Heart left ventricle (tissue), 13 donors: ENCODE measurements at regions not wholly inside any gene's neighbourhood (a gene's known extent, or its start where the extent isn't known, plus 50 kb on each side); places are given as distances from the start of the nearest gene placed in this dataset.

Source experiments
- CTCF ChIP-seq, 12 donors: fragments of 200-600 bp; sonication (generic) in 4 of 12; IDR thresholded peaks; one replicate each; pipeline versions ENCODE4 v1.5.0 to v1.8.0; 2018 to 2022; ENCODE audit warnings: antibody characterized with exemption in 12 of 12, mild to moderate bottlenecking in 5 of 12
- POLR2A ChIP-seq, 2 donors: fragments of 450-650 bp; IDR thresholded peaks; one replicate each; pipeline ENCODE4 v1.6.1; 2017; ENCODE audit warnings: antibody characterized with exemption in 2 of 2, mild to moderate bottlenecking in 2 of 2, moderate library complexity in 2 of 2
- donor health status: ischemic (EF 13 %, LVEDD 7.1; RV severe dilation, severe dysfunction).
- donor health status: DM: no; HTN: yes; CAD: no.
- donor health status: DM: no; HTN: no; CAD: no.
- donor health status: ischemic (EF 25% LVEDD 6.9; RV normal size, moderate dysfunction).
- donor health status: ischemic (EF 25% LVEDD 5.7; RV mildly dilated, moderate dysfunction).
- donor health status: ischemic (EF 35%, LVEDD 5.7; RV mildly dilated, moderate dysfunction).
- donor health status: nonischemic (EF 11% LVEDD 7.7; RV severe dilation, severe dysfunction).
- donor health status: DM: yes; HTN: yes; CAD: no.
- donor health status: PGD.
- donor health status: ischemic (EF 29% LVEDD 5.4; RV normal size, mild dysfunction).
- donor health status: nonischemic (EF 23%, LVEDD 6.1; RV moderate dilation, normal function).

GRCh38 chr2:153717060-153717459 lies 154.7 kb upstream of the GALNT13 start:
- TF ChIP-seq CTCF (IDR thresholded peaks at IDR 0.05) (no peak), POLR2A (IDR thresholded peaks at IDR 0.05) (no peak)
